Uterus (tissue), 1 donor: ENCODE measurements at regions not wholly inside any gene's neighbourhood (a gene's known extent, or its start where the extent isn't known, plus 50 kb on each side); places are given as distances from the start of the nearest gene placed in this dataset. TPM values are rescaled to one million over a fixed set of nuclear protein-coding genes. Genes with fewer than 3 reads are reported as not detected.

Experiments
- small RNA-seq: library from RNA; depleted of rRNA; stranded (forward); fragments of <200 nt; gene quantifications from one replicate; pipeline ENCODE3, GENCODE V24; 2016

Small RNAs in the stretch of these regions (small RNA-seq; reads per million reads assigned to genes)
- not detected for gene RN7SL499P
